NCI-H1105 (cell line): ENCODE measurements at regions not wholly inside any gene's neighbourhood (a gene's known extent, or its start where the extent isn't known, plus 50 kb on each side); places are given as distances from the start of the nearest gene placed in this dataset.
"Not testable (repeated sequence)": the region's sequence is repeated elsewhere in the genome, so short reads cannot be mapped to it uniquely, and the experiment has no call there.

Experiments
- DNase-seq: peaks from one replicate; lab custom pipeline; 2025; lab: John Stamatoyannopoulos, UW

DNA sequence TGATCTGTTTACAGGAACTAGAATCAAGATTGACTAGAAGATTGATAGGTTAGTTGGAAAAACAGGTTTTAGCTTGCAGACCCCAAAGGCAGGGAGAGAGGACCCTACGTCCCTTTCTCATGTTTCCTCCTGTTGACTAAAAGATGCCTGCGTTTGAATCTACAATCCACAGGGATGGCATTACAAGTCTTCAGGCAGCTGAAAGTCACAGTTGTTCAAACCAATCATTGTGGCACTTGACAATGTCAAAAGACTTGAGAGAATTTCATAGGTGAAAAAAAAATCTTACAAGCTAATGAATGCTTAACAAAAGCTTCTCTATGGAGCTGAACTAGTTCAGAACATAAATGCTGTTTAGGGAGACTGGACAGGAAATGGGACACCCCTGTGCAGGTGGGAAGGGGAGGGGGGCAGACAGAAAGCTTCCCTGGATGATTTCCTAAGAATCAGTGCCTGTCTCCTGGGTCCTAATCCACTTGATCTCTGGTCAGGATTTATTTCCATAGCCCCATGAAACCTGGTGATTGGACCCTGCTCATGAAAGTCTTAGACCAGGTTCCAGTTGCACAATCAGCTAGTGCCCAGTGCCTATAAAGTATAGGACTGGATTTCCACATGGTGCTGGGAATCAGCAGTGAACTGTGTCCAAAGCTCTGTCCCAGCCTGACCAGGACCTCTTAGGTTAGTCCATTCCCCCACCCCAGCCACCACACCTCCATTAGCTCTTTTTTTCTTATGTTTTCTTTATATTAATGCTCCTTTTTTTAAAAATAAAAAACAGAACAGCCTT, 91.6 kb upstream of the BCAR3 start:
- DNase-seq = no peak

DNA sequence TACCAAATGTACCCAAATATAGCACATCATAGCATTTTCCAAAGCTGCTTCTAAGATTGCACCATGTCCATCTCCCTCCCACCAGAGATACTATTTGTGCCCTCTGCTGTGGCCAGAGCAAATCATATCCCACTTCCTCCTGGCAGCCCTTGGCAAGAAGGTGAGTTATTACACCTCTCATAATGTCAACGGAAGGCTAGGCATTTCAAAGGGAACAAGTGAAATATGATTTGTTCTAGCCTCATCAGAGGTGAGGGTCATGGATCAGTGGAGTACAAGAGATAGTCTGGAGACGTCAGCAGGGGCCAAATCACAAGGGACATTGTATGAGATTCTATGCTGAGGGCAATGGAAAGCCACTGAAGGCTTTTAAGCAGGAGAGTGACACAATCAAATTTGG, 90.2 kb upstream of the BCAR3 start:
- no peak for DNase-seq

DNA sequence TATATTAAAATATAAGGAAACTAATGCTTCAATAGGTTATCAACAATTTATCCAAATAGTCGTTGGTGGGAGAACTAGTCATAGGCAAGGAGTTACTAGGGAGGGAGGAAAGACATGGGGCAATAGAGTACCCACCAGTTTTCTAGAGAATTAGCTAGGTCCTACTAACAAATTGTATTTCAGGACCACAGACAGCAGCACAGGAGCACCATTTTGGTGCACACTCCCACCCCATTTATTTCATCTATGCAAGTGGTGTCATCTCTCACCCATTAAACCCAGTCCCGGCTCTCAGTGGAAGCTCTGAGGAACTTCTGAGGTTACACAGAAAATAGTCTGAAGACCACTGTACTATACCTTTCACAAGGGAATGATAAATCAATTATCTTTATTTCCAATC, 89.0 kb upstream of the BCAR3 start:
- DNase-seq = no peak

DNA sequence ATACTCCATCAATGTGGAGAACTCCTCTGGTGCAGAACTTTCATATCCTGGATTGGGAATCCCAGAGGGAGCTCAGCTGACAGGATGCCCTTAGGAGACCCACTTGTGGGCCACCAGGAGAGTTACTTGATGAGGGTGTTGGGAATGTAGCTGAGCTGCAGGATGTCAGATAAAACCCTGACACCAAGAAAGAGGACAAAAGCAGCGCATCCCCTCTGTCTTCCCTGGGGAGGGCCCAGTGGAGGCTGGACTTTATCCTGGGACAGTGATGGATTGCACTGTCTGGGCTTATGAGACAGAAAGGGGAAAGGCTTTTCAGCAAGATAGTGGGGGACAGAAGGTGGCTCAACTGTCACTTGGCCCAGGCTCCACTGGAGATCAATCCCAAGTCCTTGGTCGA, 88.1 kb upstream of the BCAR3 start:
- no peak for DNase-seq

DNA sequence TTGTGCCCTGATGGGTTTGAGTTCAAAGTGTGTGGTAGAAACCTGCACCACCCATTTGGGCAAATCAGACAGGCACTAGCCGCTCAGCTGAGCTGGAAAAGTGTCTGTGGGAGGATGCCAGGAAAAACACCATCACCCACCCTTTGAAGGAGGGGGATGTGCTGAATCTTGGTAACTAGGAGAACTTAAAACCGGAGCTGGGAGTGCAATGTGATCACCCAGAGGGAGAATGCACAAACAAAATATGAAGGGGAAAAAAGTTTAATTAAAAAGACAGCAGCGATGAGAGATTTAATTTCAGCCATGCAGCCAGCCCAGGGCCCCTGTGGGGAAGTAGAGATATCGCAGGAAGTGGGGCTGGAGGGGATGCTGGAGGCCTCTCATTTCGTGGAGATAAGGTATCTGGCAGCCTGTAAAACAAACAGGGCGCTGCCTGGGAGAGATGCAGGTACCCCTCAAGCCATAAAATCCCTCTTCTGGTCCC, 86.8 kb upstream of the BCAR3 start:
- no peak for DNase-seq

DNA sequence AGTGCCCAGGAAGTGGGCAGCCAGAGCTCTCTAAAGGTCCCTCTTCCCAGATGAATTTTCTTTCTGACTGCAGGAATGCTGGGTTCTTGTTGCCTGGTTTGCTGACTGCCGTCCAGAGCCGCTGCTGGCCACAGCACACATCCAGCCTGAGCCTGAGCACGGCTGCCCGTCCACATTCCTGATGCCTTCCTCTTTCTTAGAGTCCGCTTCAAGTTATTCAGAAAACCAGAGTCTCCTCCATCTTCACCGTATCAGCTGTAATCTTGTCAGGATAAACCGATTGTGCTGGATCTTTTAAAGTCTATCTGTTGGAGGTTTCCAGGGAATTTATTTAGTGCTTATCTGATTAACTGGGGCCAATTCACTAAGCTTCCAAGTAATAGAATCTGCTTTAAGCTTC, 84.8 kb upstream of the BCAR3 start:
- DNase-seq = no peak

DNA sequence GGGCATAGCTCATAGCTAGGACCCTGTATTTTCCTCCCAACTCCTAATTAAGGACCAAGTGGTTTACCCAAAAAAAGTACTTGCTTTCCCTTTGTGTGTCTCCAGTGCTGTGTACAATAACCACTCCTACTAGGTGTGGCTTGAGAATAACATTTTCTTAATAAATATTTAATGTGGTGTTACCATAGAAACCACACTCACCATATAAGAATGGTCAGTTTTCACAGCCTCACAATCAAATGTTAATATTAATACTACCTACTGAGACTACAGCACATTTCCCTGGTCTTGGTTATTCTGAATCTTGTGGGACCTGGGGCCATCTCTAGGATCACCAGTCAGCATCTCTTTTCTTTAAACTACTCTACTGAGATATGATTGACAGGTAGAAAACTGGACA, 83.5 kb upstream of the BCAR3 start:
- no peak for DNase-seq

DNA sequence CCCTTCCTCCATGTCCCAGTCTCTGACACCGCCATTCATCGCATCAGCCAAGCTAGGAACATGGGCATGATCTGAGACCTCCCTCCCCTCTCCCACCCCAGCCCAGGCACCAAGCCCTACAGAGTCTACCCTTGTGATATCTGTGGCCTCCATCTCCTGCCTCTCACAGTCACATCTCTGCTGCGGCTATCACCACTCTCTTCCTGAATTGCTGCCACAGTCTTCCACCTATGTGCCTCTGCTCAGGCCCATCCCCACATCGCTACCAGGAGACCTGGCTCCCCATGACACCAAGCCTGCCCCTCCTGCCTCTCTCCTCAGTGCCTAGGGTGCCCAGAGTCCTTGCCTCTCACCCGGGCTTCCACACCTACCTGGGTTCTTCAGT, 82.7 kb upstream of the BCAR3 start:
- DNase-seq = no peak

DNA sequence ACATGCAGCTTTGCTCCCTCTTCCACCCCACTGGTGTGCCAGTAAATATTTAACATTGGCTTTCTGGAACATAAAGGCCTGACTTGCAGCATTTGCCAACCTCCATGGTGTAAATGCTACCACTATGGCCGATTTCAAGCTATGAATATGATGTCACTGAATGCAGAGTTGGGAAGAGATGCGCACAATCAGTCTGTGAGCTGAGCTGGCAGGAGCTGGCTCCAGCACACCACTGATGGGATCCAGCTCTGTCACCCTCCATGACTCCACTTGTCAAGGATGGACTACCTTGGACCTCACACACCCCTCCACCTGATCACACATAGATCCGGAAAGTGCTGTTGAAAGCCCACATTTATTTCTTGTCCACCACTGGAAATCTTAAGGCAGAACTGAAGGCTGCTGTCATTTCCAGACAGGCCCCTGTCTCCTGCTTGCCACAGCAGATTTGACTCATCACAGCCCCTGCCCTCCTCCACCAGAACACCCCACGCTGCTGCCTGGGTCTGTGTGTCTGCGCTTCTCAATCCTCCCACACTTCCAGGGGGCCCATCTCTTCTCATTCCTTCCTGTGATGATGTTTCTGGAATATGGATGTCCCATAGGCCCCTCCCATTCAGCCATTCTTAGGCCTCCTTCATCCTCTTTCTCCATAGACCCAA, 82.2 kb upstream of the BCAR3 start:
- no peak for DNase-seq

DNA sequence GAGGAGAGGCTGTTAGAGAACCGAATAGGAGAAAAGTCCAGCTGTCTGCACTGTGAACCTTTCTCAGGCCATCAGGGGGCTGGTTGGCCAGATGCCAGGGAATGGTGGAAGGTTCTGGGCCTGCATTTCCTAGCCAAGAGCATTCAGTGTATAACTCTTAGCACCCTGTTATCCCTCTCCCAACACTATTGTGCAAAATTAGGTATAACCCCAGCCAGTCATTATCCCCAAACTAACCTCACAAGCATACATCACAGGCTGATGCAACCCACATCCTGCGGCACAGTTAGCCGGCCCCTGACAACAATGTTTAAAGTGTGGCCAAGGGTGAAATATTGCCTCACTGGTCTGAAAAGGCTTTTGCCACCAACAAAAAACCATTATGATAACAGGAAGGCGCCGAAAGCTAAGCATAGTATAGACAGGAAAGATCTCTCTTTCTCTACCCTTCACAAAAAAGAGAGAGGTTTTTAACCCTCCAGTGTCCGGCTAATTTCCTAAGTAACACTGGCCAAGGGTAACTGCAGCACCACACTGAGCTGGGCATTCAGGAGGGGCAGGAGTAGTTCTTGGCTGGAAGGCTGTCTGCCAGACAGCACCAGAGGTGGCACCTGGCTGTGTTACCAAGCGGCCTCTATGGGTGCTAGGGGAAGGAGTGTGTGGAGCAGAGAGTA, 77.3 kb upstream of the BCAR3 start:
- DNase-seq = no peak

DNA sequence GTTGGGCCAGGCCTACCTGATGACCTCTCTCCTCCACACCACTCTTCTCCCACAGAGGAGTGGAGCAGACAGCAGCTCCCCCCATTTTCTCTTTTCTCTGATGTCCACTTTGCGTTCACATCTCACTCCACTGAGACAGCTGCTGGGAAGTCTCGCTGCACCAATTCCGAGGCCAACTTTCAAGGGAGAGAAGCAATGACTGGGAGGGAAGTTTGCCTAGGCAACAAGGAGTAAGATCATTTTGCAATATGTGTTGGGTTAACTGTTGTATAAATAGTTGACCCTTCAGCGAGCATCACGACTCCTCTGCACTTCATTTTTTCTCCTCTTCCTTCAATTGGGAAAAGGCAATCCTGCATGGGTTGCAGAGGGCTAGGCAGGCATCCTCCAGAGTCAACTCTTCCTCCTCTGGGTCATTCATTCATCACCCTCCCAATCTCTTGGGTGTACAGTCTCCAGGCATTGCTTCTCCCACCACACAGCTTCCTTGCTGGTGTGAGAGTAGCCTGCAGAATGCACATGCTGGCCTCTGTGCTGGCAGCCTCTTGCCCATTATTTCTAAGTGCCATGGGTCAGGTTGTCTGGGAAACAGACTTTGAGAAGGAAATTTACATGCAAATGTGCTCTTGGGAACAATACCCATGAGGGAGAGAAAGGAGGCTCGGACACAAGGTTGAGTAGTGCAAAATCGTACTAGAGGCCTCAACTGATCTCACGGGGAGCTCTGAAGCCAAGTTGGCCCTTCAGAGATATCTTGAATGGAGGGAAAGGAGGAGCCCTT, 75.8 kb upstream of the BCAR3 start:
- DNase-seq = no peak

DNA sequence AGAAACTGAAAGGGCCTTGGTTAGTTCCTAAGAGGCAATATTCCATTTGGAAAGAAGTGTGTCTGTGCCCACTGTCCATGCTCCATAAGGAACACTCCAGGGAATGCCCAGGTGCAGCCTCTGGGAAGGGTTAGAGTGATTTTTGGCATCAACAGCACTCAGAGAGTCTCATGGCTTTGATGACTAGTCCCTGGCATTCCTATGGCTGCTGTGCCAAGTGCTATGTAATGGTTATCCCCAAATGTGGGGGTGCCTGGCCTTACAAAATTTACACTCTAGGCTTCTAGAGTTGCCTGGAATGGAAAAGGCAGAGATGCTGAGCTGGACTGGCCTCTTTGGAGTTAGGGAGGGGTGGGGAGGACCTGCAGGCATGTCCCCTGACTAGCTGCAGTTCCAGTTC, 75.0 kb upstream of the BCAR3 start:
- DNase-seq = no peak

DNA sequence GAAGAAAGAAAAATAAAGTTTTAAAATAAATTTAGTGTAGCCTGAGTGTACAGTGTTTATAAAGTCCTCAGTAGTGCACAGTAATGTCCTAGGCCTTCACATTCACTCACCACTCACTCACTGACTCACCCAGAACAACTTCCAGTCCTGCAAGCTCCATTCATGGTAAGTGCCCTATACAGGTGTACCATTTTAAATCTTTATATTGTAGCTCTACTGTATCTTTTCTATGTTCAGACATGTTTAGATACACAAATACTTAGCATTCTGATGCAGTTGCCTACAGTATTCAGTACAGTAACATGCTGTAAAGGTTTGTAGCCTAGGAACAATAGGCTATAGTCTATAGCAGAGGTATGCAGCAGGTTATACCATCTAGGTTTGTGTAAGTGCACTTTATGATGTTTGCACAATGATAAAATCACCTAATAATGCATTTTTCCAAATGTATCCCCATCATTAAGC, 73.6 kb upstream of the BCAR3 start:
- DNase-seq = not testable (repeated sequence)

DNA sequence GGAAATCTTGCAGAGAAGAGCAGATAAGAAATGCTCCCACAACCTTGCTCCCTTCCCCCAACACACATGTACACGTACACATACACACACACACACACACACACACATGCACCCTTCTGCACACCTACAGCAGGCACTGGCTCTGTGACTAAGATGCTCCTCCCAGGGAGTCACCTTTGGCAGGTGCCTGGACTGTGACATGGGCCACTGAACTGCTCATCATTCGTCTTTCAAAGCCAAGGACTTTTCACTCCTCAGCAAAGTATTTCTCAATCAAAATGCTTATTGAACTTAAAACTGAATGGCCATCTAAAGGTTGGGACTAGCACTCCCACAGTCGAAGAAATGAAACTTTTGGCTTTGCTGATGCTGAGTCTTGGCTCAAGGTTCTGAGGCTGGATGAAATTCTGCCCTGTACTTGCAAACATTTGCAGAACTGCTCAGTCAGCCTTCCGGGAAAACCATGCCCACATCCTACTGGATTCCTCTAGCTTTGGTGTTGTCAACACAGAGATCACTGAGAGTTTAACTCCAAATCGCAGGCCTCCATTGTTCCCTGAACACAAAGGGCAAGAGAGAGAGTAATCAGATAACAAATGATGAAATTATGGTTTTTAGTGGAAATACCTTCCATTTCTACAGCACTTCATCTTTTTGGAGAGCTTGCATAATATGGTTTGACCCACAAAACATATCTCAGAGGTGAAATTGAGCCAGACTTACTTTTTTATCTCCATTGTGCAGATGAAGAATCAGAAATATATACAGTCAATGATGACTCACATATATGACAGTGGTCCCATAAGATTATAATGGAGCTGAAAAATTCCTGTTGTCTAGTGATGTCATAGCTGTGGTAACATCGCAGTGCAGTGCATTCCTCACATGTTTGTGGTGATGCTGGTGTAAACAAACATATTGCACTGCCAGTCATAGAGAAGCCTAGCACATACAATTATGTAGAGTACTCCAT, 72.4 kb upstream of the BCAR3 start:
- no peak for DNase-seq

DNA sequence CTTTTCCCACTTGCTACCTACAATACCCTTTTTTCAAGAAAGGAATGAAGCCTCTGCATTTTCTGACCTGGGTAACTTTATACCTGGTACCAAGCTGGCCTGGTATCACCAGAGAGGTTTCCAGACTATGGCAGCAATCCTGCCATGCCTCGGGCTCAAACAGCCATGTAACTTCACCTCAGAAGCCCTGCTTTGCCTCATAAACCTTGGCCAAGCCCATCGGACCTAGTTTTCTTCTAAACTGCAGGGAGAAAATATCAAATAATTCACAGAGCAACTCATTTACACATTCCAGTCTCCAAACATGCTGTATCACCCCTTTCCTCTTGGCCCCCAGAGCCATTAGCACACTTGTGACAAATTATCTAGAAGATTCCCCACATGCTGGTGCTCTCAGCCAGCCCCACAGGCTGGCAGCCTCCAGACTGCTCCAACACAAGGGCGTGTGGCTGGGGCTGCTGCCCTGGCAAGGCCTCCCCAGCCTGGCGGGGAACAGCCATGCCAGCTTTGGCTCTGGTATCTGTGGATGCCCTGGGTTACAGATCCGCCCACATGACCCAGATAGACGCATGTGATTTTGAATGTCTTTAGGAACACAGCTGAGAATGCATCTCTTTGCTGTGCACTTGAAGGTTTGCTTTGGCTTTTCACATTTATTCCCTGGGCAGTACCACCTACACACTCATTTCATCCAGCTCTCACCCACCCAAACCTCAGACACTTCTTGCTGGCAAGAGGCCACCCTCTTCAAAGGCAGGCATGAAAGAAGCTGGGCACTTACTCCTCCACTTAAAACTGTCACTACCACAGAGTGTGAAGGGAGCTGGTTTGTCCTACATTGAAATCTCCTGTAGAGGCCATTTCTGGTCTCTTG, 70.0 kb upstream of the BCAR3 start:
- no peak for DNase-seq

DNA sequence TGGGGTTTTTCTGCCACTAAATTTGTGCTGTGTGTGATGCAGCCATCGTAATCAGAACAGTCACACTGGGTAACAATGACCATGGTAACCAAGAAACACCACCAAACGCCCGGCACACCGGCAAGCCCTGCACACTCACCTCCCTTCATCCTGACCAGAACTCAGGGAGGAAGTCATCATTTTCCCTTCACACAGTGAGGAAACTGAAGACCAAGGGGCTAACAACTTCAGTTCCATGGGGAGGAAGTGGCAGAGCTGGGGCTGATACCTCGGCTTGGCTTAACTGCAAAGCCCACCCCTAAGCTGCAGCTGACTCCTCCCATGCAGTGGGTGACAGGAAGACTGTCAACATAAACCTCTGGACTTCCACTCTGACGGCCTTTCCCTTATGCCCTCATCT, 69.3 kb upstream of the BCAR3 start:
- DNase-seq = no peak

DNA sequence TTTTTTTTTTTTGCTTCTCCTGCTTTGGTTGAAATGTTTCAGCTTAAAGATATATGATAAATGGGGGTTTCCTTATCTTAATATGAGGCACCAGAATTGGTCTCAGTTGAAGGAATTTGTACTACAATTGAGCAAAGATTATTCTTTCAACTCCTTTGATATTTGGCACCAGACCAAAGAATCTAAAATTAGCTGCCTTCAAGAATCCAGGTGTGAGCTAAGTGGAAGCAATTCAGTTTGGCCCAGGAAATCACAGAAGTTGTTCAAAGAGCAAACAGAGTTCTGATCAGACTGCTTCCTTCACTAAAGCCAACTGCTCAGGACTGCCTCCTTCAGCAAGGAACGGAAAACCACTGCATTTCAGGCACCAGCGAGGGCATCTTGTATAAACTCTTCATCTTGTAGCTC, 68.3 kb upstream of the BCAR3 start:
- DNase-seq = peak; percentile 18

DNA sequence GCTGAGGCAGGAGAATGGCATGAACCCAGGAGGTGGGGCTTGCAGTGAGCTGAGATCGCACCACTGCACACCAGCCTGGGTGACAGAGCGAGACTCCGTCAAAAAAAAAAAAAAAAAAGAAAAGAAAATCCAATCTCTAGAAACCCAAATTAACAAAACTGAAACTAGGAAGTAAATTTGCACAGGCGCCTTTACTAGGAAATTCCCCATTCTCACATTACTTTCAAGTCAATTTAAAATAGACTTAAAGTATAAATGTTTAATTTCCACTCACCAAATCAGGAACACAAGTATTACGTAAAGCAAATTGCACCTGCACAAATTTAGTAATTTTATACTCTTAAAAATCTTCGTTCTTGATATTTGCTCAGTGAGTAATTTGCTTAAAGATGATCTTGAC, 67.8 kb upstream of the BCAR3 start:
- no peak for DNase-seq

DNA sequence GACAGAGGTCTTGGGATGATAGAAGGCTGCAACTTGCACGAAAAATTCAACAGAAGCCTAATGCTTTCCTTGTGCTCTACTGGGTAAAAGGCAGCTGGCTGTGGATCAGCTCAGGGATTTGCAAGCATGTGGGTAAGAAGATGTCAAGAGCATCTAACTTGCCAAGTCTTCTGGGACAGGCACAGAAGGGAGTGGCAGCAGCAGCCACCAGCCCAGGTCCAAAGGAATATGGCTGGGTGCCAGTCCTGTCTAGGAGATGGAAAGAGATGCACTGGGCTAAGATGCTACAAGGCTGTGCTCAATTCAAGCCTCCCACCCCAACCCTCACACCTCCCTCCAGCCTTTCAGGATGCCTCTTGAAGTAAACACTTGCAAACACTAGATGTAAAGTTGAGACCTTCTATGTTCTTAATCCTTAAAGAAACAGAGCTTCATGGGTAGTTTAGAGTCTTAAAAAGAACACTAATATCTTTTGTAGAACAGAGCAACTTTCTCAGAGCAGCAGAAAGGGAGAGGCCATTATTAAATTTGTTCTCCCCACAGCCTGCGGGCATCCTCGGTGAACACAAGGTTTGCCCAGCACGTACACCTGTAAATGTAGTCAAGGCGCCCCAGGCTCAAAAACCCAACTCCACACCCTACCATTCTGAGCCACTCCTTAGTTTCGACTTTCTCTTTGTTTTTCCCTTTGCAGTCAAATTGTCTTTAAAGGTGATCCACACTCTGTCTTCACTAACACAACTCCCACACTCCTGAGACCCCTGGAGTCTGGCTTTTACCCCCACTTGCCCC, 64.6 kb upstream of the BCAR3 start:
- DNase-seq = no peak
